ENCODE measurements at regions not wholly inside any gene's neighbourhood (a gene's known extent, or its start where the extent isn't known, plus 50 kb on each side); places are given as distances from the start of the nearest gene placed in this dataset.
A peak's percentile ranks its signal among the peaks of the same experiment; 100 is the strongest.

DNA sequence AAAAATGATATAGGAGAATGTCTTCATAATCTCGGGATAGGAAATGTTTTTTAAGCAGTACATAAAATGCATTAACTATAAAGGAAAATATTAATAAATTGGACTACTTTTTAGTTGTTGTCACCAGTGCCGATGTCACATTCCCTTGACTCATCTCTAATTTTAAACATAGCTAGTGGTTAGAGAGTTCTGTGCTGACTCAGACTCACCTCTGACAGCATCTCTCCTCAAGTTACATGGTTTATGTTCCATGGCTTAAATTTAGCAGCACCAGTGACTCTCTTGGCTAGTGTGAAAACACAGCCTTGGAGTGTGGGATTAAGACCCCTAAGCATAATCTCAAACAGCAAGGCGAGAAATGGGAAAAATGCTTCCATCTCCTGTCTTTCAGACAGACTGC, 311.8 kb upstream of the MMS22L start:
- no peak for DNase-seq

DNA sequence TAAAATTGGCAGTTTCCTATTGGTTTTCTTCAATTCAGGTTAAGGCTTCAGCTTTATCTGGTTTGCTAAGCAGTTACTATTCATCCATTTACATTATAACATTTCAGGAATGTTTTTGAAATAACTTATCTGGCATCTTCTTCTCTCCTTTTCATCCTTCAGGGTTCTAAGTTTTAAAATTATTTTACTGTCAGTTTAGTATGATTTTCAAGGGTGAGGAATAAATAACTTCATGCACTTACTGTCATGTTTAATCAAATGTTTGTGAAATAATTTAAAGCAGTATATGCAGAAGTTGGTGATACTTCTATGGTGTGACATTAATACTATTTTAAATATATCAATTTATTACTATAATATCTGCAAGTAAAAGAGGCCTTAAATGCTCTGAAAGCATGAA, 338.1 kb upstream of the MMS22L start:
- no peak for DNase-seq

DNA sequence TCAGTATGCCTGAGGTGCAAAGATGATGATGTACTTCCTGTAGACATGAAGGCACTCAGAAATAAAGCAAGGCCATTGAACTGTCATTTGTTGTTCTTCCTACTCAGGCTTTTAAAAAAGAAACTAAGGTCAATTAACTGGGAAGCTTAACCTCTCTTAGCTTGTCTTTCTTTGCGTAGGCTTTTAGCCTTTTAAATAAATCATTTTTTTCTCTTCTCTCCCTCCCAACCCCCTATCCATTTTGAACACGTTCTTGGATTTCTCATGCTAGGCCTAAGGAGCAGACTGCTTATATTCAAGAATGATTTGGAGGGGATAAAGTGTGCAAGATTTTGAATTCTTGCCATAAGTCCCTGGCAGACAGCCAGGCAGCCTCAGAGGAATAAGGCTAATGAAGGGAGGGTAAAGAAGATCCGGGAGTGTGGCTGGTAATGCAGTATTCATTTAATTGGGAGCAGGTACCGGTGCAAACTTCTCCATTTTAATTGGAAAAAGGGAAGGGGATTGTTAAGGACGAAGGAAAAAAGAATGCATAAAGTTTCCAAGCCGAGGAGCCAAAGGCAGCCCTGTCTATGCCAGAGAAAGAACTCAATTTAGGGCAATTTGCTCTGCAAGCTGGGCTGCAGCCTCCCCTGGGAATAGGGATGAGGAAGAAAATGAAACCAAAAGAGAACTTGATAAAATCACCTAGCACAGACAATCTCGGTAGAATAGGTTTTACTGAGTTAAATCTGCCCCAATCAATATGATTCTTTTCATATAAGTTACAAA, 343.8 kb upstream of the MMS22L start:
- peak; percentile 38 for DNase-seq

DNA sequence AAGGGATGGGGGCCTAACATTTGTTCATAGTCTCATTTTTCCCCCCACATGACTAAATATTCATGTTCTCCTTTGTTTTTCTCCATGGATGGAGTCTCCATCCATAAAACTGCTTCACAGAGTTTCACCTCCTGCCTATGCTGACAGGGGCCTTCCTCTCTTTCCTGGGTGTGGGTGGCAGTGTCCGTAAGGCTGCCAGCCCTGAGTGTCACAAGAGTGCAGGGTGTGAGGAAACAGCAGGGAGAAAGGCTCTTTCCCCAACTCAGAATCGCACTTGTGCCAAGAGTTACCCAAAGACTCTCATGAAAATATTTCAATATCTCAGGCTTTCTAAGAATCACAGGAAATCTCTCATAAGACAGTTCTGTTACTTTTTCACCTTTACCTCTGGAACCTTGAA, 346.2 kb upstream of the MMS22L start:
- DNase-seq, result no peak

DNA sequence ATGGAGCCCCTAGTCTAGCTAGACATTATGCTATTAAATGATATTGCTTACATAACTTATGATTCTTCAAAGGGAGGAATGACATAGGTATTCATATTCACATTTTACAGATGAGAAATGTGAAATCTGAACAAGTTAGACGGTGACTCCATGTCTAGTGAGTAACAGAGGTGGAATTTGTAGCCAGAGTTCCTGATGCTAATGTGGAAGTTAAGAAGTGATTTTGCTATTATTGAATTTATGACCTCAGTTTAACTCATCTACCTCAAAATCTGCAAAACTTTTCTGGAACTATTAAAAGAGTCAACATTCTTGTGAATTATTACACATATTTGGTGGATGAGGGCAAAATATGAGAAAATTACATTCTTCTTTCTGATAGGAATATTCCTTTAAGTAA, 347.6 kb upstream of the MMS22L start:
- DNase-seq, result no peak

DNA sequence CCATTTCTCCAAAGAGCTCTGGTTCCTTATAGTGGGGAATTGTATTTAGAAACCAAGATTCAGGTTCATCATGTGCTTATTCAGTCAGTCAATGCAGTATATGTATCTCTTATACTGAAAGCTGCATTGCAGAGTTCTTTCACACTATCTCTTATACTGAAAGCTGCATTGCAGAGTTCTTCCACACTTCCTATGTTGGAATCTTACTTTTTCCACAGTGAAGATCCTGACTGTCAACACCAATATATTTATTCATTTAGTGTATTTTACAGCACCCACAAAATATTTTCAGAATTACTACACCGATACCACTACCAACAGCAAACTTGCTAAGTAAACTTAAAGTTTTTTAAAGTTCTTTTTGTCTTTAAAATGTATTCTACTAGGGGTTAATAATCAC, 349.3 kb upstream of the MMS22L start:
- DNase-seq, result no peak

DNA sequence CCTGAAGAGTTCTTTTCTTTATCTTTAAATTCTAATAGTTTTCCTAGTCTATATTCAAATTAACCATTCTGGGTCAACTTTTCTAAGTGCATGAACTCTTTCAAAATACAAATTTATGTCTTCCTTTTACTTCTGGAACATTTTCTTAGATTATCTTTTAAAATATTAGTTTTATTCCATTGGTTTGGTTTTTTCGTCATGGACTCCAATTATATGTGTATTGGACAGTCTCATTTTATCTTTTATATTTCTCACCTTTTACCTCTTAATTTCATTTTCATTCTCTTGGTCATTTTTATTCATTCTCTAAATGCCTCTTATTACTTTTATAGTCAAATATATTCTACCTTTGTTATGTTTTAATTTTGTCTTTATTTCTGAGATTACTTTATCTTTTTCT, 356.7 kb upstream of the MMS22L start:
- DNase-seq, result no peak

DNA sequence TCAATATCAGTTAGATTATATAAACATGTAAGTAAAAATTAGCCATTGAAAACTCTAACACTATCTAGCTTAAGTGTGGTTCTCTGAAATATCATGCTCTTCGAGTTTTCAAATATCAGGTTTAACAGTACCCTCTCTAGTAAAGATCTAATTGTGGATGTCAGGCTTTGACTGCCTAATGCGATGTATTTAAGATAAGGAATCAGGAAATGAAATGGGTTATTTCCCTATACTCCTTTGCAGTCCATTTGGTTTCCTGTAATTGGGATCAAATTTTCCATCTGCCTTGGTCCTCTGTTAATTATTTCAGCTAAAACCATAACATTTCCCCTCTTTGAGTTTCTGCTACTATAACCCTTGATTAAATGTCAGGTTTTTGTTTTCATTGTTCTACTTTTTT, 361.3 kb upstream of the MMS22L start:
- DNase-seq, result no peak

DNA sequence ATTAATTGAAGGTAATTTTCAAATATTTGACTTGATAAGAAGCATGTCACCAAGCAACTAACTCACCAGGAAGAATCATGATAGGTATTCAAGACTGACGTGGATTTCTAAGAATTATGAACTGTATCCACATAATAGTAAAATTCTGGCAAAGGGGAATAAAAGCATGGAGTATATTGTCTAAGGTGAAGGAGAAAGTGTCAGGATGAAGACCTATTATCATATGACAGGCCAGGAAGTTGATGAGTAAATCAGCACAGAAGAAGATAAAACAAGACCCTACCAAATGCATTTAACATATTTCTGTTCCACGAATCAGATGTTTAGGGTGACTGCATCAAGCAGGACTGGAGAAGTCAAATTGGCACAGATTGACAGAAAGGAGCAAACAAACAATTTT, 362.7 kb upstream of the MMS22L start:
- DNase-seq, result no peak

DNA sequence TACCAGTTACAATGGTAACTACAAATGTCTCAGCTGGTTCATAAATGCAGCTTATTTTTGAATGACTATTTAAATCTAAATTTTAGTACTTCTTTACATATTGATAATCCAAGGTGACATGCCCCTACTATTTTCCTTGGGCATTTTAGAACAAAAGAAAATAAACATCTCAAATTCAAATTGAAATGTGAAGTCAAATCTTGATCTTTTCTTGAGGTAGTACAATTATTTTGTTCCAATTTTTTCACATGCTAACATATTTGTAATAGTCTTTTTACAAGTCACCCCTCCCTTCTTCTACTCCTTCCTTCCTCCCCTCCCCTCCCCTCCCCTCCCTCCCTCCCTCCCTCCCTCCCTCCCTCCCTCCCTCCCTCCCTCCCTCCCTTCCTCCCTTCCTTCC, 370.1 kb upstream of the MMS22L start:
- no peak for DNase-seq

DNA sequence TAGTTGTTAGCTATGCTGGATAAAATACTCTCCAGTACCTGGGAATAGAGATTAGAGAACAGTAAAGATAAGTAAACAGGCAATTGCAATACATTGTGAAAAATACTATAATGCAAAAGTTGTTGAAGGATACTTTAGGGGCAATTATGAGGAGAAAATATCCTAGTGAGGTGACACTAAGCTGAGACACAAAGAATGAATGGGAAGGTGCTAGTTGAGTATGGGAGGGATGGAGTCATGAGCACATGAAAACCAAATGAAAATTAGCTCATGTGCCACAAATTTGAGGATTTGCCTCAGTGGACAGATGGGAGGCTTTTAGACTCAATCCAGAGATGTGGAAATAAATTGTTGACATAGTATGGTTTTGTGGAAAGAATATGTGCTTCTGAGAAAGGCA, 370.5 kb upstream of the MMS22L start:
- no peak for DNase-seq

DNA sequence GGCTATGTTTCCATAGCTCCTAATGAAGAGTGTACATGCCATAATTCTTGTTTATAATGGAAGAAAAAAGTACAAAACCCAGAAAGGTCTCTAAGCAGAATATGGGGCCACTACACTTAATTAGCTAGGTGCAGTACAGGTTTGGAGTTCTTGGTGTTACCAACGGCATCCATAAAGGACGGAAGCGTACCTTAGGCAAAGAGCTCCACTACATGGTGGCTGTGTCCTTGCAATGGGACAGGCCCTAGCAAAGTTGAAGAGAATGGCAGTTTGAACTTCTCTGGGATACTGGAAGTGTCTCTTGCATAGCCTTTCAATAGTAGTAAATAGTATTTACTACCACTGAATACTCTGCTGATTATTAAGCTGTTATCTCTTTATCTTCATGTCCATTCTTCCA, 371.7 kb upstream of the MMS22L start:
- no peak for DNase-seq

DNA sequence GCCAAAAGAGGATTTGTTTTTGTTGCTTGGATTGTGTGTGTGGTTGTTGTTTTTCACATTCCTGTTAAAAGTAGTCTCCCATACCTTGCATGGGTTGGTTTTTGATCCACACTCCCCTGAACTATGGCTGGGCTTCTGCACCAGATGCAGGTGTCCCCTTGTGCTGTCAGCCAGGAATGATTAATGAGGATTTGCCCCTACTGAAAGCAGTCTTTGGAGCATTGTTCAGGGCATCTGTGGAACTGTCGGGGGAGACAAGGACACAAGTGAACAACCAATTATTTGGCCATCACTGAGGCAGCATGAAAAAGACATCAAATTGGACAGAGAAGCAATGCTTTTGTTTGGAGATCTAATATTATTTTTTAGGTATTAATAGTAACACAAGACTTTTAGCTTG, 373.2 kb upstream of the MMS22L start:
- DNase-seq, result no peak

DNA sequence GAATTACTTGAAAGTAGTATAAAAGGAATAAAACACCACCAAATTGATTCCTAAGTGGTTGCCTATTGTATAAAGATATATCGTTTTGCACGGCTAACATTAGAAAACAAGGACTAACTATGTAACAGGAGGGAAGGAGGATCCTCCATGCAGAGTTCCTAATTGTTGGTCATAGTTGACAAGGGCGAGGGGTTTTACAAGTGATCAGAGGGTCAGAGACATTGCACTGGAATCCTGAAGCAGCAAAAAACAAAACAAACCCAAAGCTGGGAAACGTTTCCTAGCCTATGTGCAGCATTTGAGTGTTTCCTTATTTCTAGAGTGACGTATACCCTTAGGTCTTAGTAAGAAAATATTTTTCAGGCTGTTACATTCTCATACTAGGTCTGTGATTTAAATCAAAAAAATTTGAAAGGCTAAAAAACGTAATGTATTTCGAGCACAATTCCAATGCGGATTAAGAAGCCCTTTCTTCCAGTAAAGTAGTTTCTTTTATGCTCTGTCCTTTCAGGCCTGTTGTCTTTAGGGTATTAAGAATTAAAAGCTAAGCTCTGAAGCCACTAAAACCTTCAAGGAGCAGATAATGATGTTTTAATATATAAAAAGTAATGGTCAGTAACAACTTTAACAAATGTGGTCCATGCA, 373.8 kb upstream of the MMS22L start:
- no peak for DNase-seq

DNA sequence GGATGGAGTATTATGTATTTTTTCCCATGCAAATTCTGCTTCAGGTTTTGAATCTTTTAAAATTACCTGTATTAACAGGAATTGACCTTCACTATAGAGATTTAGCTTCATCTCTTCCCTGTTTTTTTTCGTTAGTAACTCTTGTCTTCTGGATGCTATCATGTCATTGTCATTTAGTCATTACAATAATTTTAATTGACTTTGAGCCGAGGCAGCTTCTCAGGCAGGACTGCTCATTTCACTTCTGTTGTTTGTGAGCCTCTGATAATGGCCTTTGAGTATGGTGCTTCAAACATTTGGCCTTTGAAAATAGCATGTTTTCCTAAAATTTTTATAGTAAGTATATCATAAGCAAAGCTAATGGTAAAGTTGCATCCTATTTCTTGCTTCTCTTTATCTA, 375.1 kb upstream of the MMS22L start:
- no peak for DNase-seq

DNA sequence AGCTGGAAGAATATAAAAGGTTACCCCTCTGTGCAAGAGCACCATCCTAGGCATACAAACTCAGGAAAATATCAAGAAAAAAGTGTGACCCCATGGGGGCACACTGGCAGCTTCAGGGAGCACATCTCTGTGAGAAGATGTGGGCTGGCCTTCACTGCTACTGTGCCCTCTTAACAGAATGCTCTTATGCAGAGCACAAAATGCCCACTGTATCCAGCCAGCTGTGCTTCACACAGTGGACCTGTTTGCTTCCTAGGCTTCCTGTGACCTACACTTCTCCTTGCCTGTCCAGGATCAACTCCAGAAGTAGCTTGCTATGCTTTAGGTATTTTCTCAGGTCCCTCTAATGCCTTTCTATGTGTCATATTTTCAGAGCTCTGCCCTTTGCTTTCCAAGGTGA, 380.2 kb upstream of the MMS22L start:
- no peak for DNase-seq

DNA sequence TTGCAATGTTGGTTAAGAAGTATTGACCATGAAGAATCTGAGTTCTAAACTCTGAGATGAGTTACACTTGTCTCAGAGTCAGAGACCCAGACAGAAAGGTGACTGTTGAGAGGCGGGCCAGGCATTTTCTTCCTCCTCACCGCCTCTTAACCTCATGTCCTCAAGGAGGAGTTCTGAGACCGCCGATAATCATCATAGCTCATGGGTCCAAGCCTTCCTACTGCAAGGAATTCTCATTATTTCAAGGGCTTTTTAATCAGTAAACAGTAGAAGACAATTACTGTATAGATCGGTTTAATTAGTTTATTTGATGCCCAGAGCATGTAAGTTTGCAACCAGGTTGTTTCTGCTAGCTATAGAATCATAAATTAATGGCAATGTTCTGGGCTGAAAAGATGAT, 382.4 kb upstream of the MMS22L start:
- DNase-seq, result no peak

DNA sequence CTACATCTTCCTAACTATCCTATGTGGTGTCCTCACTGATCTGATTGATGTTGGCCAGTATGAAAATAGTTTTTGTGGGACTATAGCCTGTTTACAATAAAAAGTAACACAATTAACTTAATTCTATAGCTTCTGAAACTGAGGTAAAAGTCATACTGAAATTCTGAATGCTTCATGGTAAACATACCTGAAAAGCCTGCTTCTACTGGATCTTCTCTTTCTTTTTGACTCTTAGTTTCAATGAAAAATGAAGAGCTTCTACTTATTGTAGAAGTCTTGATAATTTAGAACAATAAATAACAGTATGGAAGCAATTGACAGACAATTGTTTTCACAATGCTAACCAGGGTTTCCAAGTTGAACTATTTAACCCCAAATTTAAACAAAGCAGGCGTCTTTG, 383.9 kb upstream of the MMS22L start:
- no peak for DNase-seq

DNA sequence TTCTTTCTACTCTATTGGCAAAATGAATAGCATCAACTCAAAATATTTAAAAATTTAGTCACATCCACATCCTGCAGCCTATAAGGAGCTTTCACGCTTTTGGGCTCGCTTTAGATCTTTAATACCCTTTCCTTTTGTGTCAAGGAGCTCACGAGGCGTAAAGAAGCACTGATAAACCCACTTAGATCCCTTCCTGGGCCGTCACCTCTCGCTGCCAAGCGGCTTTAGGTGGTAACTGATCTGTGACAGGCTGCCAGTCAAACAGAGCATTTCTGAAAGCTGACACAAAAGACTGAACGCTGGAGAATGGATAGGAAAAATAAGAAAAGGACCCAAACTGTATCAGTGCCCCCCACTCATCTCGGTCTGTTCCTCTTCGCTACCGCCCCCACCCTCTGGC, 385.7 kb upstream of the MMS22L start:
- DNase-seq, result no peak

DNA sequence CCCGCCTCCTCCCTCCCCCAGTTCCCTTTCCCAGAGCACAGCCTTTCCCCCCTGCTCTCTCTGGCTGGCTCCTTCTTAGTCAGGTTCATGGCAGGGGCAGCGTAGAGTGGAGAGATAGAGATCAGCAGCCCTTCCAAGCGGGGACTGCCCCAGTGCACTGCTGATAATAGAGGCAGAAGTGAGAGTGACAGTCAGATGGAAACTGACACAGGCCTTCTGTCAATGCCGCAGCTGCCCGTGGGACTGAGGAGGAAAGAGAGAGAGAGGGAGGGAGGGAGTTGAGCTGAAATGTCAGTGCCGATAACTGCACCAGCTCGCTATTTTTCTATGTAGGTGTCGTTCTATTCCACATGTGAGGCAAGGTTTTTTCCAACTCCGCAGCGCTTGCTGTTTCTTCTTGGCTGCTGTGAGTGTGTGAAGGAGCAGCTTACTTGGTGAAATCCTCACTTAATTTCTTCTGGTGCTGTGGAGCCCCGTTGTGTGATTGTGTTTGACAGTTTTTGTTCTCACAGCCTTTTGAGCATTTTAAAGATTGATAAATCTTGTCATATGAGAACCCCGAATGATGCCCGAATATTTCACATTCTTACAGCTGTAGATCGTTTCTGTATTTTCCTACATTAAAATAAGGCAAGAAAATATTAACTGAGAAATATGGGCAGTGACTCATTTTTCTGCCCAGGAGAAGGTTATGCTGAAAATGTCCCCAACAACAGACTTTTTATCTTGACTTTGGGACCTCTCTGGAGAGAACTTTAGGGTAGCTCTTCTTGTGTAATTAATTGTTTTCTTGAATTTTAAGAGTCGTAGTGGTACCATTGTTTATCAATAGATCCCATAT, 386.4 kb upstream of the MMS22L start:
- no peak for DNase-seq

DNA sequence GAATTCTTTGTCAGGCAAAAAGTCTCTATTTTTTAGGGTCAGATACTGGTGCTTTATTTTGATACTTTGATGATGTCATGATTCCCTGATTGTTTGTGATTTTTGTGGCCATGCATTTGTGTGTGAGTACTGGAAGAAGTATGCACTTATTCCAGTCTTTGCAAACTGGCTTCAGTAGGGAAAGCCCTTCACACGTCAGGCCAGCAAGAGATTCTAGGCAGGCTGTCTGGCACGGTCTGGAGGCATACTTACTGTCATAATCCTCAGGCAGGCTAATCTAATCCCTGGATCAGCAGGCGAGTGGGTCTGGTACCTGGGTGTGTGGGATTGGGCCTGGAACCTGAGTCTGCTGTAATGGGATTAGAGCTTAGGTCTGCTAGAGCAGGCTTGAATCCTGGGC, 391.8 kb upstream of the MMS22L start:
- DNase-seq, result no peak

DNA sequence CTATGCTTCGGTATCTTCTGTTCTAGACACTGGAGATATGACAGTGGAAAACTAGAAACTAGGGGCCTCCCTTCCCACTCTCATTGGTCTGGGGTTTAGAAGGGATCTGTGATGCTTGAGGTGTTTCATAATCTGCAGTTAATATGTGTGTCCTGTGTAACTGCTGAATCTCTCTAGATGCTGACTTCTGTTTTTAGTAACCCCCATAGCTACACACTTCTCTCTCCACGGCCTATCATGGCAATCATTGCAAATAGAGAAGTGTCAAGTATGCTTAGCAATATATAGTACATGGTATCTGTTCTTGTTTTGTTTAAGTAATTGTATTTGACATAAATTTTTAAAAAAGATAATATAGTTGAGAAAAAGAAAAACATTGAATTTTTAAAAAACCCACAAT, 394.6 kb upstream of the MMS22L start:
- no peak for DNase-seq

DNA sequence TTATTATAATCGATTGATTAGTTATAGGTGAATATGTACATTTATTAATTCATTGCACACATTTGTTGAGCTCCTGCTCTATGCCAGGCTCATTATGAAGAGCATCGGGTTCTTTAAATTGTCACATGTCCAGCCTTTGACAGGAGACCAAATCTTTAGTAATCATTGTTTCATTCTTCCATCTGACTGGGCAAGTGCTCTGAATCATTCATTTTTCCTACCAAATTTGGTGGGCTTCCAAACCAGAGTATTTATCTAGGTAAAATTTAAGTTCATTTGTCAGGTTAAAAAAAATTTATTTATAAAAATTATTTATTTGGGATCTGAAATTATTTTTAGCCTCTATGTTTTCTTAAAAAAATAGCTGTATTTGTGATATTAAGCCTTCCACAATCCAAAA, 404.9 kb upstream of the MMS22L start:
- DNase-seq, result no peak

DNA sequence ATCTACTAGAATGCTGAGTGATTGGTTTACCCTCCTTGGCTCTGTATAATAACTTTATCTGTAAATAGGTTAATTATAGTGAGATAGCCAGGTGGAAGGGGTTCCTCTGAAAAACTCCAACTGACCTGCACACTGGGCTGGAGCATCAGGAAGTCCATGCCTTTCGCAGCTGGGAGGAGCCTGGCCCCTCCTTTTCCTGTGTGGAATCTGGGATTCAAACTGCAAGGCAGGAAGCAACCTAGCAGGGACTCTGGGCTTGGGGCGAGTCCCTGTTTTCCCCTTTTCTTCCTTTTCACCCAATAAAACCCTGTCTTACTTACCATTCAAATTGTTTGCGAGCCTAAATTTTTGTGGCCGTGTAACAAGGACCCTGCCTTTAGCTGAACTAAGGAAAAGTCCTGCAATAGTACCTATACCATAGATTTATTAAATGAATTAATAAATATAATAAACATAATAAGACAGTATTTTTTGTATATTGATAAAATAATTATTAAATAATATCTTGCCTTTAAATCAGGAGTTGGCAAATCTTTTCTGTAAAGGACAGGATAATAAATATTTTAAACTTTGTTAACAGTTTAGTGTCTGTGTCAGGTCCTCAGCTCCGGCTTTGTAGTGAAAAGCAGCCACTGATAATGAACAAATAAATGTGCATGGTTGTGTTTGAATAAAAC, 406.2 kb upstream of the MMS22L start:
- no peak for DNase-seq

All from NCI-H1105 (cell line).